DMS 273 (cell line): ENCODE measurements at regions not wholly inside any gene's neighbourhood (a gene's known extent, or its start where the extent isn't known, plus 50 kb on each side); places are given as distances from the start of the nearest gene placed in this dataset.
A peak's percentile ranks its signal among the peaks of the same experiment; 100 is the strongest.

Source experiments
- DNase-seq: peaks from one replicate; lab custom pipeline; 2025; ENCODE audit not compliant: unreplicated experiment; lab: John Stamatoyannopoulos, UW

DNA sequence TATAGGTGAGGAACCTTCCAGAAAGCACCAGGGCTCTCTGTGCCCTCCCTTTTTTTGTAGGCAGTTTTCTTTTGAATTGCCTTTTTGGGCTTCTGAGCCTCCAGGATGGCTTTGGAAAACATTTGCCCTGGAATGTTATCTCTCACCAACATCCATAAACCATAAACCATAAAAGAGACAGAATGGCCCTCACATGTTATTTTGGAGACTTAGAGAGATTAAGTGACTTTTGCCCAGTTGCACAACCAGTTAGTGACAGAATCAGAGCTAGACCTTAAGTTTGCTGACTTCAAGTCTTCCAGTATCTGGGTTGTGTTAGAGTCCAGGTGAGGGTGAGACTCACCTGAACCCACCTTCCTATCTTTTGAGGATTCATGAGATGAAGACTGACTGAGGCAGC, 153.0 kb upstream of the STX18 start:
- DNase-seq: no peak

GRCh38 chr4:4694296-4694772, 152.5 kb upstream of the STX18 start:
- peak; percentile 16 for DNase-seq

GRCh38 chr4:4693755-4694295, 152.0 kb upstream of the STX18 start:
- DNase-seq: no peak

DNA sequence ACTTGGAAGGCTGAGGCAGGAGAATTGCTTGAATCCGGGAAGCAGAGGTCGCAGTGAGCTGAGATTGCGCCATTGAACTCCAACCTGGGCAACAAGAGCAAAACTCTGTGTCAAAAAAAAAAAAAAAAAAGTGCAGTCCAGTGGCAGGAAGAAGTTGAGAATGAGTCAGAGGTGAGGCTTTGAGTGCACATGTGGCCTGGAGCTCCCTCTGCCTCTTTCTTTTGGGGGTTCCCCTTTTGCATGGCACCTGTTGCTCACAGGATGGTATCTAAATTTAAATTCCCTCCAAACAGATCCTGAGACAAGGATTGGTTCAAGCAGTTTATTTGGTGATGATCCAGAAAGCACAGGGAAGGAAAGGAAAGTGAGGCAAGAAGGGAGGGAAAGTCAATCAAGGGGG, 151.4 kb upstream of the STX18 start:
- DNase-seq: no peak

DNA sequence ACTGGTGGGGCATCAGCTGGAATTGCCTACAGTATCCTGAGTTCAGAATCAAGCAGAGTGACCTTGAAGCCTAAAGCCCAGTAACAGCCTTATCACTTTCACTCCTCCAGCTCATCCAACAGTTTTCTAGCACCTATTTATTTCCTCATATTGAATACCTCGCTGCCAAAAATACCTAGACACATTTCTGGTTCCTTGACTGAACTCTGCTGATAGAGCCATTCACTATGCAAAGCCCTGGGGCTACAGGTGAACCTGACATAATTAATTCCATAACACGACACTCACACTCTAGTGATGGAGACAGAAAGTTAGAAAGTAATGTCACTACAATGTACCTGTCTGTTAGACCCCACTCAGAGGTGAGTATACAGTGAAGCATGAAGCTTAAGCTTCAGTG, 149.0 kb upstream of the STX18 start:
- DNase-seq: no peak

GRCh38 chr4:4689694-4690440, 148.0 kb upstream of the STX18 start:
- DNase-seq: no peak

GRCh38 chr4:4687935-4688727, 146.3 kb upstream of the STX18 start:
- no peak for DNase-seq

DNA sequence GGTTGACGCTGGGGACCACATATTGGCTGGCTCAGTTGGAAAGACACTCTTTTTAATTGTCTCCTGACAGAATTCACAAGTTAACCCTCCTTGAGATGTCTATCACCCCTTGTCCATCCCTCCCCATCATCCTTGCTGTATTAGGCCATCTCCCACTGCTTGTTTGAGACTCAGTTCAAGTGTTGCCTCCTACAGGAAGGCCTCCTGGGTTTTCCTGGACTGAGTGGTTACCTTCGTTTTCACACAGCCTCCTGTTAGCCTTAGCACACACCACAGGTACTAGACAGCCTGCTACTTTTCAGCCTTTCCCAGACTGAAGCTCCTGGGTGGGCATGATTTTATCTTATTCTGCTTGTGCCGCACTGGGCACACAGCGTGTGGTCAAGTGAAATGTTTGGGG, 145.3 kb upstream of the STX18 start:
- DNase-seq: no peak

- peak; percentile 4 for DNase-seq
Measured at GRCh38 chr4:4685810-4686795, 144.3 kb upstream of the STX18 start.

DNA sequence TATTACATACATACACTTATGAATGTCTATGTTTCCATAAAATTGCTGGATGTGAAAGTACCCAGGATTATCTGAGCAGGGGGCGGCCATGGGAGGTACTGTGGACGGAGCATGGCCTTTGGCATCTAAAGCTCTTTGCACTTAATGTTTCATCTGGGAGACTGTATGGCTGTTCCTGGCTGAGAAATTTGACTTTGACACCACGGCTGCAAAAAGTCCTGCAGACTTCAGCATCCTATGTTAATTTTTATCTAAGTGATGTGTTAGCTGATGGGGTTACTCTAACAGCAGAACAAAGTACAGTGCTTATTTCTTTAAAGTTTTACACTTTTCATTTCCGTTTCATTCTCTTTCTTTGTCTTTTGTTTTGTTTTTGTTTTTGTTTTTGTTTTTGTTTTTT, 139.8 kb upstream of the STX18 start:
- no peak for DNase-seq

DNA sequence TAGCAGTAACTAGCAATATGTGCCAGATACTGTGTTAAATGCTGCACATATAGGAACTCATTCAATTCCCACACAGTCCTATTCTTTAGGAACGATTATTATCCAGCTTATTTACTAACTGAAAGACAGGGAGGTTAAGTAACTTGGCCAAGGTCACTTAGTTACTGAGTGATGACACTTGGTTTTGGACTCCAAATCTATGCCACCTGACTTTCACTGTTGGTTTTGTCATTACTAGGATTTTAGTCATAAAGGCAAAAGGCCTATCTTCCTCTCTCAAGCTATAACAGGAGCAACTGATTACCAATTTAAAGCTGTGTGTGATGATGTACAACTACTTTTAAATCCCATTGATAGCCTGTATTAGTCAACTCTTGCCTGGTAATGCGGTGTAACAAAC, 138.9 kb upstream of the STX18 start:
- DNase-seq: no peak

DNA sequence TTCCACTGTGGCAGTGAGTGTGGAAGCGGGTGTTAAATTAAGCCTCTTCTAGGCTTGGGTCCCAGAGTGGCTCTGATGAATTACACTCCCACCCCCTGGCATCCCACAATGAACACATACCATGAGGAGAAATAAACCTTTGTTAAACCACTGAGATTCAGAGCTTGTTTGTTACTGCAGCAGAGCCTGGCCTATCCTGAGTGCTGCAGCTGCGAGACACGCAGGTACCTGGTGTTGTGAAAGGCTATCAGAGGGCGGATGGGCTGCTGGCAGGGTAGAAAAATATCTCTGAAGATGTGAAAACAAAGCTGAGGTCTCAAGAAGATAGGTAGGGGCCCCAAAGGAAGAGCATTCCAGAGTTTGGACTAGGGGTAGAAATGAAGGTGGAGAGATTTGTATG, 138.4 kb upstream of the STX18 start:
- no peak for DNase-seq

DNA sequence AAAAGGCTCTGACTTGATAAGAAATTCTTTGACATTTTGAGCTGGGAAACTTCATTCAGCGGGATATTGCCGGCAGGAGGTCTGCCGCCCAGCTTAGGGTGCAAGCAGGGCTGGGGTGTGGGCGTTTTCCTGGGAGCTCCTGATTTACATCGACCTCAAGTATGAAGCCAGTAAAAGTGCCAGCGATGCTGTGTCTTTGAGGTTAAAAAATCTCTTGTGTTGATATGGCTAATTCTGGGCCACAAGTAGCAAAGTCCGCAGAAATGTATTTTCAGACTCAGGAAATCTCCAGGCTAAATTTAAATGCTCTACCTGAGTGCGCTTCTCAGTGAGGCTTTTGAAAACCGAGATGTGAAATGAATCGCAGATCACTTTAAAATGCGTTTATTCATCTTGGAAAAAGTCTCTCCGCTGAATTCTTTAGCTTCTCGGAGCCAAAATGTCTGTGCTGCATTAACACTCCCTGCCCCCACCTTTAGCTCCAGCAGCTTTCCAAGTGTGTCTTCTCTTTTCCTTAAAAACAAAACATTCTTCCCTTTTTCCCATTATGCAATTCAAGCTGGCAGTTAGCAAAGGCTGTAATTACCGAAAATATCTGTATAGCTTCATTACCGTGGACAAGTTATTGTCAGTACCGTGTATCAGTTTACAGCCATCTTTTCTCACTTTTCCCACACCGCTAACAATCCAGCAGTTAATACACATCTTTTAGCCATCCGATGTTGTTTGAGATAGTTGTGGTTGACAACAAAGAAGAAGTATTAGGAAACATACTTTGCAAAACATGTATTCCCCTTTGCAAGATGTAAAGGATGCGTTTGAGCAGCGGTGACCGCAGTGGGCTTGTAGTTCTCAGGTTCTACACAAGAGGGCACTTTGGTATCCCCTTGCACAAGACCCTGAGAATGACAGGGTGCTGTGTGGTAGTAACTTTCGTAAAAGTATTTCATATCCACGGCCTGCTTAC, 136.0 kb upstream of the STX18 start:
- DNase-seq: peak; percentile 17

GRCh38 chr4:4675641-4676040, 133.8 kb upstream of the STX18 start:
- DNase-seq: no peak

GRCh38 chr4:4675051-4675581, 133.3 kb upstream of the STX18 start:
- no peak for DNase-seq

GRCh38 chr4:4673070-4673469, 131.2 kb upstream of the STX18 start:
- DNase-seq: peak; percentile 32

- DNase-seq: no peak
Measured at GRCh38 chr4:4672402-4672801, 130.6 kb upstream of the STX18 start.

DNA sequence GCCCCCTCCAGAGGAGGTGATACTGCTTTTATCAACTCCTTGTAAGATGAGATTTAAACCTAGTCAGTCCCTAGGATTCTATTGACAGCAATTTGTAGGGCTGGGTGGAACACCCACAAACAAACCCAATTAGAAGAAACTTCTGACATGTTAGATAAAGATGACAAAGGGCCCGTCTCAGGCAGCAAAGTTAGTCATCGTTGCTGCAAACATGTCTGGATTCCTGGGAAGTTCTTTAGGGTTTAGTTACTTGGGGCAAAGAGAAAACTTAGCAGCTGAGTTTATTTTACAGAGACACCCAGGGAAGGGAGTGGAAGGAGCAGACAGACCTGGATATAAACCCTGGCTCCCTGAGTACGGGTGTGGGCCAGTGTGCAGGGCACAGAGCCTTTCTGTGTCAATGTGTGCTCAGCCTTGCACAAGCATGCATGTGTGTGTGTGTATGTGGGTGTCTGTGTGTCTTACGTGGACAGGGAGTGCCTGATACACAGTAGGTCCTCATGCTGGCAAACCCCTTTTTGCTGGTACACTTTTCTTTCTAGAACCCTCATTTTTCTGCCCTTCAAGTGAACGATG, 130.0 kb upstream of the STX18 start:
- DNase-seq: no peak

GRCh38 chr4:4670869-4671268, 129.0 kb upstream of the STX18 start:
- DNase-seq: no peak
